Urinary bladder (tissue), 3 donors: ENCODE measurements at regions not wholly inside any gene's neighbourhood (a gene's known extent, or its start where the extent isn't known, plus 50 kb on each side); places are given as distances from the start of the nearest gene placed in this dataset.

Source experiments
- DNase-seq: peaks from one replicate; pipeline ENCODE4 v3.0.0-alpha.2; 2015; ENCODE audit errors: extremely low spot score
- H3K27ac ChIP-seq: one replicate; pipeline ENCODE4 v1.5.1; 2013; ENCODE audit warnings: low read depth, mild to moderate bottlenecking, moderate library complexity
- H3K36me3 ChIP-seq: one replicate; pipeline ENCODE4 v1.6.1; 2013; ENCODE audit warnings: mild to moderate bottlenecking, moderate library complexity; ENCODE audit not compliant: insufficient read depth
- H3K4me1 ChIP-seq: one replicate; pipeline ENCODE4 v1.6.1; 2013; ENCODE audit warnings: mild to moderate bottlenecking, moderate library complexity; ENCODE audit not compliant: insufficient read depth
- H3K4me3 ChIP-seq: one replicate; pipeline ENCODE4 v1.5.1; 2013; ENCODE audit warnings: low read depth, low read length
- WGBS: extraction: QIAGEN DNeasy Blood & Tissue Kit; methylation state at CpG from one replicate; pipeline ENCODE4 v1.1.7; 2013; 5-methylcytosine and 5-hydroxymethylcytosine counted together
- donor health status: healthy with polysubstance abuse.
- donor health status: healthy.

- Histone ChIP-seq H3K4me3 (no peak overlapping the region), H3K4me1 (no peaks in the 10 kb centered on the region), H3K27ac (no peak overlapping the region), H3K36me3 (no peaks in the 10 kb centered on the region)
- 53% methylated on average over 3 of the region's 3 CpGs for WGBS
- DNase-seq: no peak
Measured at GRCh38 chr11:127531167-127531566, 530.6 kb upstream of the KIRREL3 start.

DNA sequence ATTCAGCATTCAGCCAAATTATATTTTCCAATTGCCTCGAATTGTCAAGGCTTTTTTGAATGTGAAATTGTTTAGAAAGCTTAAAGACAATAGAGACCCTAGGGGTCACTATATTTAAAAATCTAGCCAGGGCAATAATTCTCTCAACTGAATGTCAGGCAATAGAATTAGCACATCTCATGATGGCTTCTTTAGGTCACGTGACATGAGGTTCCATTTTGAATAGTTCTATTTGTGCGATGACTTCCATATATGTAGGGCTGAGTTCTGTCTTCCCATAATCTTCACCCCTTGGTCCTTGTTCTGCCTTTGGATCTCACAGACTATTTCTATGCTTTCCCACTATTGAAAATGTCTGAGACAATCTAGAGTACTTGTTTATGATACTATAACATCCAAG is 527.7 kb upstream of the KIRREL3 start:
- H3K4me3 ChIP-seq: no peak overlapping the region
- no peak overlapping the region for H3K27ac ChIP-seq
- no peaks in the 10 kb centered on the region for H3K36me3 ChIP-seq
- DNase-seq: no peak
- WGBS: 90% methylated on average over 3 of the region's 3 CpGs
- H3K4me1 ChIP-seq: no peaks in the 10 kb centered on the region

GRCh38 chr11:127524618-127525017 is 524.0 kb upstream of the KIRREL3 start:
- no peak overlapping the region for H3K27ac ChIP-seq
- 34% methylated on average over 4 of the region's 4 CpGs for WGBS
- H3K4me3 ChIP-seq: no peak overlapping the region
- DNase-seq: no peak
- H3K36me3 ChIP-seq: no peaks in the 10 kb centered on the region
- H3K4me1 ChIP-seq: no peaks in the 10 kb centered on the region

GRCh38 chr11:127521413-127521812 is 520.8 kb upstream of the KIRREL3 start:
- DNase-seq: no peak
- H3K36me3 ChIP-seq: no peaks in the 10 kb centered on the region
- H3K4me3 ChIP-seq: no peak overlapping the region
- H3K27ac ChIP-seq: no peak overlapping the region
- H3K4me1 ChIP-seq: no peaks in the 10 kb centered on the region
- WGBS: 60% methylated on average over 2 of the region's 2 CpGs

- no peaks in the 10 kb centered on the region for H3K36me3 ChIP-seq
- H3K4me1 ChIP-seq: no peaks in the 10 kb centered on the region
- DNase-seq: no peak
- H3K27ac ChIP-seq: no peak overlapping the region
- no peak overlapping the region for H3K4me3 ChIP-seq
- 87% methylated on average over 1 of the region's 1 CpG for WGBS
Measured at GRCh38 chr11:127507851-127508250, 507.3 kb upstream of the KIRREL3 start.

GRCh38 chr11:127506647-127507046 is 506.1 kb upstream of the KIRREL3 start:
- DNase-seq: no peak
- Histone ChIP-seq H3K36me3 (no peaks in the 10 kb centered on the region), H3K27ac (no peak overlapping the region), H3K4me1 (no peaks in the 10 kb centered on the region), H3K4me3 (no peak overlapping the region)

DNA sequence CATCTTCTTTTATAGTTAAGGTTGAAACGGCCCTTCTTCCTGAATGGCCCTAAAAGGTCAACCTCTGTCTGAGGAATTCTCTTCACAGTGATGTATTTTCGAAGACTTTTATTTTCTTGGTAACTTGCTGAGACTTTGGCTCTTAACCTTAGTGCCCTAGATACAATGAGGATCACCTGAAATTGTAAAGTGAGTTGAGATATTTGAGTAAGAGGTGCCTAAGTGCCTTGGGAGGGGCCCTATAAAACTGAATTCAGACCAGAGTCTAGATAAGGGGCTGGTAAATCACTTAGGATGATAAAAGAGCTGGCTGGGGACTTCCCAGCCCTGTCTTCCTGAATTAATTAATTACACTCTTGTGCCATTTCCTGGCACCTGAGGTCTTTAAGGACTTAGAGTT is 505.6 kb upstream of the KIRREL3 start:
- WGBS: 58% methylated on average over 2 of the region's 2 CpGs
- DNase-seq: no peak
- no peaks in the 10 kb centered on the region for H3K4me1 ChIP-seq

DNA sequence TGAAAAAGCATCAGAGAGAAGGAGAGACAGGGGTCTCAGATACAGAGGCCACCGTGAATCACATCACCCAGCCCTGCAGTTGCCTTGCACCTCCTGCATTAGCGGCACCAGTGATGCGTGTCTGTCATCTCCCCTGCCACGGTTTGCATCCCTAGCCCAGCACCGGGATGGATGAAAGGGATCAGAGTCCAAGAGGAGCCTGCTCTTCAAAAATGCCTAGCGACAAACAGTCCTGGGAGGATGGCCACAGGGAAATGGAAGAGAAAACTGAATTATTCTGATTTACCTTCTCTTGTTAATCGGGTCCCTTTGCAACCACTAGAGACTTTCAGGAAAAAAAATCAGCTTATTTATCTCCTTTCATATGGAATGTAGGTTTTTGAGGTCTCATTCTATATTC is 495.6 kb upstream of the KIRREL3 start:
- H3K27ac ChIP-seq: no peak overlapping the region

More for the DNA sequence above, 505.6 kb upstream of the KIRREL3 start:
- H3K27ac ChIP-seq: no peak overlapping the region
- H3K36me3 ChIP-seq: no peaks in the 10 kb centered on the region
- no peak overlapping the region for H3K4me3 ChIP-seq

GRCh38 chr11:127493330-127494022 is 492.9 kb upstream of the KIRREL3 start:
- no peak overlapping the region for H3K4me3 ChIP-seq
- H3K36me3 ChIP-seq: no peaks in the 10 kb centered on the region
- no peaks in the 10 kb centered on the region for H3K4me1 ChIP-seq
- no peak overlapping the region for H3K27ac ChIP-seq
- DNase-seq: no peak
- WGBS: 75% methylated on average over 9 of the region's 9 CpGs

More for the DNA sequence above, 495.6 kb upstream of the KIRREL3 start:
- Histone ChIP-seq H3K36me3 (no peaks in the 10 kb centered on the region), H3K4me3 (no peak overlapping the region), H3K4me1 (no peaks in the 10 kb centered on the region)
- no peak for DNase-seq
- 92% methylated on average over 7 of the region's 7 CpGs for WGBS

- Histone ChIP-seq H3K4me3 (no peak overlapping the region), H3K4me1 (no peaks in the 10 kb centered on the region), H3K36me3 (no peaks in the 10 kb centered on the region), H3K27ac (no peak overlapping the region)
- WGBS: 75% methylated on average over 2 of the region's 2 CpGs
- no peak for DNase-seq
Measured at GRCh38 chr11:127492029-127492428, 491.5 kb upstream of the KIRREL3 start.

DNA sequence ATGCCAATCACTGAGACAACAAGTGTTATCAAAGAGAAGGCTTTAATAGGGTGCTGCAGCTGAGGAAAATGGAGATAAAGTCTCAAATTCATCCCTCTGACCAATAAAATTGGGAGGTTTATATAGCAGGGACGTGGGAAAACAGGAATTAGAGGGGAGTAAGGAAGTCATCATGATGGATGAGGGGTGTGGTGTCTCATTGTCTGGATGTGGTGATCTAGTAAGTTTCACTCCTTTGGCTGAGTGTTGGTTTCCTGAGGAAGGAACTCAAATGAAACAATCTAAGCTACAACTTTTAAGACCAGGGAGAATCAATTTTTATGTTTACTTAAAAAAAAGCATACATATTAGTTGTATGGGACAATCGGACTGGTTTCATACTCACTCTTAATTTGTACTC is 491.0 kb upstream of the KIRREL3 start:
- Histone ChIP-seq H3K36me3 (no peaks in the 10 kb centered on the region), H3K27ac (no peak overlapping the region), H3K4me1 (no peaks in the 10 kb centered on the region), H3K4me3 (no peak overlapping the region)
- WGBS: 51% methylated on average over 2 of the region's 2 CpGs
- DNase-seq: no peak

GRCh38 chr11:127490896-127491295 is 490.3 kb upstream of the KIRREL3 start:
- no peak overlapping the region for H3K27ac ChIP-seq
- H3K4me3 ChIP-seq: no peak overlapping the region
- H3K36me3 ChIP-seq: no peaks in the 10 kb centered on the region
- H3K4me1 ChIP-seq: no peaks in the 10 kb centered on the region
- 93% methylated on average over 2 of the region's 2 CpGs for WGBS
- no peak for DNase-seq

DNA sequence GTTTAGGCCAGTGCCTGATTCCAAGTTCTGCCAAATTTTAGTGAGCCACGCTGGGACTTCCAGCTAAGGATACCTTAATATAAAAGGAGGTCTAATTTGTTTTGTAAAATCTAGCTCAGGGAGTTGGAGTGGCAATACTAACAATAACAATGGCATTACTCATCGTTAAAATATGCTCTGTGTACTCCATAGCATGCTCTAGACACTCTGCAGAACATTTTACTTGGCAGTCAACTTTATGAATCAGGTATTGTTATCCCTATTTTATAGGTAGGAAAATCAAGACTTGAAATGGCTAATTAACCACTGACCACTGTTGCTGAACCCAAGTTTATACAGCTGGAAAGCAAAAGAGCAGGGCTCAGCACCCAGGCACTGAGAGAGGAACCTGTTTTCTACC is 485.0 kb upstream of the KIRREL3 start:
- H3K4me1 ChIP-seq: no peaks in the 10 kb centered on the region
- DNase-seq: no peak
- H3K27ac ChIP-seq: no peak overlapping the region
- H3K36me3 ChIP-seq: no peaks in the 10 kb centered on the region
- 32% methylated on average over 2 of the region's 2 CpGs for WGBS
- no peak overlapping the region for H3K4me3 ChIP-seq

DNA sequence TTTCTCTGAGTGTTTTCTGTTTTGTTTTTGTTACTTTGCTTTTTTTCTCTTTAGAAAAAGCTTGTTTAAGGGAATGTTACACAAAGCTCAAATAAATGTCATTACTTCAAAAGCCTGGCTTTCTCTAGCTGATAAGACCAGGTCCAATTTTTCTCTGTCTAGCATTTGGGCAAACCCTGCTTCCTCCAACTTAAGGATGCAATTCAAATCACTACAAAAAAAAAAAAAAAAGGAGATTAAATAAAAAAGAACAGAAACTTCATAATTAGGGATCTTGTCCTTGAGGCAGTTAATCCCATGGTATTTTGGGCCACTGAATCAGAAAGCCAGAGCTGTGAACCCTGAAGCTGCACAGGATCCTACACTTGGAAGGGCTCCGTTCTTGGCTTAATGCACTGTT is 480.8 kb upstream of the KIRREL3 start:
- no peak for DNase-seq
- Histone ChIP-seq H3K4me1 (no peaks in the 10 kb centered on the region), H3K36me3 (no peaks in the 10 kb centered on the region), H3K4me3 (no peak overlapping the region), H3K27ac (no peak overlapping the region)
- 30% methylated on average over 1 of the region's 1 CpG for WGBS

- Histone ChIP-seq H3K4me3 (no peak overlapping the region), H3K36me3 (no peaks in the 10 kb centered on the region), H3K4me1 (no peaks in the 10 kb centered on the region), H3K27ac (no peak overlapping the region)
- WGBS: 87% methylated on average over 2 of the region's 2 CpGs
- DNase-seq: no peak
Measured at GRCh38 chr11:127478826-127479225, 478.3 kb upstream of the KIRREL3 start.
